SK-N-MC (cell line): ENCODE measurements at regions not wholly inside any gene's neighbourhood (a gene's known extent, or its start where the extent isn't known, plus 50 kb on each side); places are given as distances from the start of the nearest gene placed in this dataset.

Source experiments
- EZH2 ChIP-seq: fragments of 200-600 bp; sonication (generic); IDR thresholded peaks from one replicate; pipeline ENCODE4 v1.6.1; 2017; ENCODE audit warnings: antibody characterized with exemption
- POLR2AphosphoS5 ChIP-seq: IDR thresholded peaks from 2 replicates; pipeline ENCODE4 v1.6.1; 2012; ENCODE audit warnings: mild to moderate bottlenecking, low read depth, low read length, borderline replicate concordance

DNA sequence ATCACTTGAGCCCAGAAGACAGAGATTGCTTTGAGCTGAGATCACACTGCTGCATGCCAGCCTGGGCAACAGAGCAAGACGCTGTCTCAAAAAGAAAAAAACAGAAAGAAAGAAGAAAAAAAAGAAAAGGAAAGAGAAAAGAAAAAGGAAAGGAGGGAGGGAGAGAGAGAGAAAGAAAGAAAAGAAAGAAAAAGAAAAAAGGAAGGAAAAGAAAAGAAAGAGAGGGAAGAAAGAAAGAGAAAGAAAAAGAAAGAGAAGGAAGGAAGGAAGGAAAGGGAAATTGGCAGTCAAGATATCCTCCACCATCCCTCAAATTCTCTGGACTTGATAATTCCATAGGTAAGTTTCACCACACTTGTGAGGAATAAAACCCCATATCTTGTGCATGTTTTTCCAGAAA is 71.4 kb upstream of the WSB1 start:
- TF ChIP-seq POLR2AphosphoS5 (no peak), EZH2 (no peak)
